Central memory CD8-positive, alpha-beta T cell (primary cell): ENCODE measurements at regions not wholly inside any gene's neighbourhood (a gene's known extent, or its start where the extent isn't known, plus 50 kb on each side); places are given as distances from the start of the nearest gene placed in this dataset.

Experiments
- ATAC-seq: fragments of 150-1000 bp; cut with Tn5 transposase; replicated peaks from 2 replicates; pipeline ENCODE4 v1.10.0; 2022; ENCODE audit warnings: mild to moderate bottlenecking, moderate FRiP score, moderate number of reproducible peaks; ENCODE audit not compliant: poor library complexity, severe bottlenecking; ENCODE audit errors: extremely low read depth
- DNase-seq, 2 donors: peaks; one replicate each; pipeline ENCODE4 v3.0.0; 2021; ENCODE audit warnings: low spot score in 2 of 2
- H3K27ac Mint-ChIP-seq: one replicate; pipeline ENCODE4 v1.8.0; 2022; ENCODE audit warnings: low read depth, mild to moderate bottlenecking, moderate library complexity, mixed read lengths
- H3K27me3 Mint-ChIP-seq: one replicate; pipeline ENCODE4 v1.8.0; 2022; ENCODE audit warnings: mixed read lengths
- H3K36me3 Mint-ChIP-seq: one replicate; pipeline ENCODE4 v1.8.0; 2022; ENCODE audit warnings: mild to moderate bottlenecking, moderate library complexity, mixed read lengths; ENCODE audit not compliant: insufficient read depth
- H3K4me1 Mint-ChIP-seq: one replicate; pipeline ENCODE4 v1.8.0; 2022; ENCODE audit warnings: mixed read lengths
- H3K4me3 Mint-ChIP-seq: one replicate; pipeline ENCODE4 v1.8.0; 2022; ENCODE audit warnings: mild to moderate bottlenecking, moderate library complexity, mixed read lengths
- H3K9me3 Mint-ChIP-seq: one replicate; pipeline ENCODE4 v1.8.0; 2022; ENCODE audit warnings: mixed read lengths

- Mint-ChIP-seq H3K27ac (no peak overlapping the region), H3K27me3 (no peaks in the 10 kb centered on the region), H3K4me3 (no peak overlapping the region), H3K36me3 (no peaks in the 10 kb centered on the region), H3K4me1 (no peaks in the 10 kb centered on the region), H3K9me3 (no peaks in the 10 kb centered on the region)
- no peak for DNase-seq
- no peak for ATAC-seq
Measured at GRCh38 chr4:127558489-127559407, 74.0 kb upstream of the INTU start.

GRCh38 chr4:127559981-127560380 is 72.8 kb upstream of the INTU start:
- Mint-ChIP-seq H3K9me3 (no peaks in the 10 kb centered on the region), H3K4me3 (no peak overlapping the region), H3K27ac (no peak overlapping the region), H3K4me1 (no peaks in the 10 kb centered on the region), H3K36me3 (no peaks in the 10 kb centered on the region), H3K27me3 (no peaks in the 10 kb centered on the region)
- DNase-seq, result no peak
- ATAC-seq, result no peak

GRCh38 chr4:127560755-127561154 is 72.0 kb upstream of the INTU start:
- H3K36me3 Mint-ChIP-seq, result no peaks in the 10 kb centered on the region
- no peaks in the 10 kb centered on the region for H3K4me1 Mint-ChIP-seq
- no peak overlapping the region for H3K27ac Mint-ChIP-seq
- peaks cover 3% of the 10 kb centered on the region for H3K27me3 Mint-ChIP-seq
- H3K9me3 Mint-ChIP-seq, result no peaks in the 10 kb centered on the region
- ATAC-seq, result no peak
- no peak for DNase-seq
- H3K4me3 Mint-ChIP-seq, result no peak overlapping the region

- DNase-seq (no peak), ATAC-seq (no peak)
- peaks cover 5% of the 10 kb centered on the region for H3K9me3 Mint-ChIP-seq
- no peak overlapping the region for H3K27ac Mint-ChIP-seq
- H3K4me1 Mint-ChIP-seq, result no peaks in the 10 kb centered on the region
- H3K4me3 Mint-ChIP-seq, result no peak overlapping the region
- H3K36me3 Mint-ChIP-seq, result no peaks in the 10 kb centered on the region
- H3K27me3 Mint-ChIP-seq, result no peaks in the 10 kb centered on the region
Measured at GRCh38 chr4:127574643-127575042, 58.1 kb upstream of the INTU start.

- Mint-ChIP-seq H3K4me1 (no peaks in the 10 kb centered on the region), H3K27me3 (no peaks in the 10 kb centered on the region), H3K27ac (no peak overlapping the region), H3K36me3 (no peaks in the 10 kb centered on the region), H3K9me3 (peaks cover 5% of the 10 kb centered on the region), H3K4me3 (no peak overlapping the region)
- DNase-seq (no peak), ATAC-seq (no peak)
Measured at GRCh38 chr4:127575888-127576287, 56.9 kb upstream of the INTU start.

- ATAC-seq (no peak), DNase-seq (no peak)
- Mint-ChIP-seq H3K4me3 (no peak overlapping the region), H3K27me3 (no peaks in the 10 kb centered on the region), H3K4me1 (no peaks in the 10 kb centered on the region), H3K36me3 (no peaks in the 10 kb centered on the region), H3K9me3 (peaks cover 5% of the 10 kb centered on the region), H3K27ac (no peak overlapping the region)
Measured at GRCh38 chr4:127578491-127578890, 54.3 kb upstream of the INTU start.

- H3K36me3 Mint-ChIP-seq, result no peaks in the 10 kb centered on the region
- no peaks in the 10 kb centered on the region for H3K27me3 Mint-ChIP-seq
- no peak for DNase-seq
- no peak overlapping the region for H3K27ac Mint-ChIP-seq
- no peak overlapping the region for H3K4me3 Mint-ChIP-seq
- no peak for ATAC-seq
- H3K9me3 Mint-ChIP-seq, result peaks cover 5% of the 10 kb centered on the region
- no peaks in the 10 kb centered on the region for H3K4me1 Mint-ChIP-seq
Measured at GRCh38 chr4:127578967-127579366, 53.8 kb upstream of the INTU start.

- Mint-ChIP-seq H3K9me3 (no peaks in the 10 kb centered on the region), H3K27me3 (no peaks in the 10 kb centered on the region), H3K27ac (no peak overlapping the region), H3K4me1 (no peaks in the 10 kb centered on the region), H3K36me3 (no peaks in the 10 kb centered on the region), H3K4me3 (no peak overlapping the region)
- no peak for ATAC-seq
- DNase-seq, result no peak
Measured at GRCh38 chr4:127579821-127580220, 52.9 kb upstream of the INTU start.

GRCh38 chr4:127580300-127580699 is 52.5 kb upstream of the INTU start:
- H3K9me3 Mint-ChIP-seq, result no peaks in the 10 kb centered on the region
- no peak for ATAC-seq
- no peak overlapping the region for H3K4me3 Mint-ChIP-seq
- H3K4me1 Mint-ChIP-seq, result no peaks in the 10 kb centered on the region
- no peak overlapping the region for H3K27ac Mint-ChIP-seq
- no peaks in the 10 kb centered on the region for H3K27me3 Mint-ChIP-seq
- no peak for DNase-seq
- no peaks in the 10 kb centered on the region for H3K36me3 Mint-ChIP-seq

GRCh38 chr4:127580891-127581290 is 51.9 kb upstream of the INTU start:
- Mint-ChIP-seq H3K4me3 (no peak overlapping the region), H3K27ac (no peak overlapping the region), H3K27me3 (no peaks in the 10 kb centered on the region), H3K36me3 (no peaks in the 10 kb centered on the region), H3K9me3 (no peaks in the 10 kb centered on the region), H3K4me1 (no peaks in the 10 kb centered on the region)
- DNase-seq (no peak), ATAC-seq (no peak)
